ENCODE measurements at regions not wholly inside any gene's neighbourhood (a gene's known extent, or its start where the extent isn't known, plus 50 kb on each side); places are given as distances from the start of the nearest gene placed in this dataset.
"Not testable (repeated sequence)": the region's sequence is repeated elsewhere in the genome, so short reads cannot be mapped to it uniquely, and the experiment has no call there.

DNA sequence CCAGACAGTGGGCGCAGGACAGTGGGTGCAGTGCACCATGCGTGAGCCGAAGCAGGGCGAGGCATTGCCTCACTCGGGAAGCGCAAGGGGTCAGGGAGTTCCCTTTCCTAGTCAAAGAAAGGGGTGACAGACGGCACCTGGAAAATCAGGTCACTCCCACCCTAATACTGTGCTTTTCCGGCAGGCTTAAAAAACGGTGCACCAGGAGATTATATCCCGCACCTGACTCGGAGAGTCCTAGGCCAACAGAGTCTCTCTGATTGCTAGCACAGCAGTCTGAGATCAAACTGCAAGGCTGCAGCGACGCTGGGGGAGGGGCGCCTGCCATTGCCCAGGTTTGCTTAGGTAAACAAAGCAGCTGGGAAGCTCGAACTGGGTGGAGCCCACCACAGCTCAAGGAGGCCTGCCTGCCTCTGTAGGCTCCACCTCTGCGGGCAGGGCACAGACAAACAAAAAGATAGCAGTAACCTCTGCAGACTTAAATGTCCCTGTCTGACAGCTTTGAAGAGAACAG, 116.4 kb downstream of the CXCL12 start:
- not testable (repeated sequence) for DNase-seq (ENCODE audit: low read depth)

DNA sequence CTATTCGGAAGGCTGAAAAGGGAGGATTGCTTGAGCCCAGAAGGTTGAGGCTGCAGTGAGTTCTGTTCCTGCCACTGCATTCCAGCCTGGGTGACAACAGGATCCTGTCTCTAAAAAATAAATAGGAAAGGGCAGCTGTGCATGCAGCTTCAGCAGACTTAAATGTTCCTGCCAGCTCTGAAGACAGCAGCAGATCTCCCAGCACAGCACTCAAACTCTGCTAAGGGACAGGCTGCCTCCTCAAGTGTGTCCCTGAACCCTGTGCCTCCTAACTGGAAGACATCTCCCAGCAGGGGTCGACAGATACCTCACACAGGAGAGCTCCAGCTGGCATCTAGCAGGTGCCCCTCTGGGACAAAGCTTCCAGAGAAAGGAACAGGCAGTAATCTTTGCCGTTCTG, 117.9 kb downstream of the CXCL12 start:
- no peak for DNase-seq (ENCODE audit: low read depth)

DNA sequence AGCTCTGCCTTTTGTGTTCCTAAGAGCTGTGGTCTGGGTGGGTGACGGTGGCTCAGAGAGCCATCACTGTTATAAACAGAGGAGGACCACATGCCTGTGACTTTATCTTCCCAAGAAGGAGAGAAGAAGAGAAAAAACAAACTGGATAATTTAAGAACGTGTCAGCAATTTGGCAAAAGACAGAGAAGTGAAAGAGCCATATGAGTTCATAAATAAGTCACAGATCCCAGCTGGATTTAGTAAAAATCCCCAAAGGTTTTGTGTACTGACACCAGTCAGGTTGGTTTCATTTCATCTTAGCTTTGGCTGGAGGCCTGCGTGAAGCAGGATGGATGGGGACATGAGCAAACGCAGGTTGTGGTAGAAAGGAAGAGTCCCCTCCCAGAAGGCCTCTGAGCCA, 120.7 kb downstream of the CXCL12 start:
- DNase-seq (ENCODE audit: low read depth): no peak

DNA sequence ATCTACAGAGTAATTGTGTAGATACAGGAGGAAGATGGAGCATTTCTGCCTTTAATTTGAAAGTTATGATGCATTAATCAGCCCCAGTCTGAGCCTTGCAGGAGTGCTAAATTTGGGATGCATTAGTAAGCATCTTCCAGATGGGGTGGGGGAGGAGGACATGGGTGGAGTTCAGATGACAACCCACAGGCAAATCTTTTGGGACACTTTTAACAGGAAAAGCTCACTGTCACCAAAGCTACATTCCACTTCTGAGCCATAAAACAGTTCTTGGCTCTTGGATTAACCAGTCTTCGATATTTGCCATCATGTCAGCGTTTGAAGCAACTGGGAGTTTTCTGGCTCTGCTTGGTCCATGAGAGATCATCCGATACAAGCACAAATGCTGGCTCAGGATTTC, 121.1 kb downstream of the CXCL12 start:
- DNase-seq (ENCODE audit: low read depth): no peak

DNA sequence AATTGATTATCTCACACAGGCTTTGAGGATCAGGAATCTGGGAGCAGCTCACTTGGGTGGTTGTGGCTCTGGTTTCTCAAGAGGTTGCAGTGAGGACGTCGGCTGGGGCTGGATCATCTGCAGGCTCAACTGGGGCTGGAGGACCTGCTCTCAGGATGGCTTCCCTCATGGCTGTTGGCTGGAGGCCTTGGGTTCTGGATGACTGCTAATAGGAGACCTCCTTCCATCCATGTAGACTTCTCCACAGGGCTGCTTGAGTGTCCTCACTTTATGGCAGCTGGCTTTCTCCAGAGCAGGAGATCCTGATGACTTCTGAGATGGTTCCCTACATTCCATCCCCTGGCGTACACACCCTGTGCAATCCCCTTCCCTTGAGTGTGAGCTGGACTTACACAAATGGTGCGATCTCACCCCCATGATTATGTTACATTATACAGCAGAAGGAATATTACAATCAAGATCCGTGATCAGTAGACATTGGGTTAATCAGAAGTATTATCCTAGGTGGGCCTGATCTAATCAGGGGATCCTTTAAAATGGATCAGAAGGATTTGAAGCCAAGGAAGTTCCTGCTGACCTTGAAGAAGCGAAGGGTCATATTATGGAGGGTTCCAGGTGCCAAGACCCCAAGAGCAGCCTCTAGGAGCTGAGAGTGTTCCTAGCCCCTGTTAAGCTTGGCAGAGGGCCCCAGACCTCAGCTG, 122.2 kb downstream of the CXCL12 start:
- no peak for DNase-seq (ENCODE audit: low read depth)

DNA sequence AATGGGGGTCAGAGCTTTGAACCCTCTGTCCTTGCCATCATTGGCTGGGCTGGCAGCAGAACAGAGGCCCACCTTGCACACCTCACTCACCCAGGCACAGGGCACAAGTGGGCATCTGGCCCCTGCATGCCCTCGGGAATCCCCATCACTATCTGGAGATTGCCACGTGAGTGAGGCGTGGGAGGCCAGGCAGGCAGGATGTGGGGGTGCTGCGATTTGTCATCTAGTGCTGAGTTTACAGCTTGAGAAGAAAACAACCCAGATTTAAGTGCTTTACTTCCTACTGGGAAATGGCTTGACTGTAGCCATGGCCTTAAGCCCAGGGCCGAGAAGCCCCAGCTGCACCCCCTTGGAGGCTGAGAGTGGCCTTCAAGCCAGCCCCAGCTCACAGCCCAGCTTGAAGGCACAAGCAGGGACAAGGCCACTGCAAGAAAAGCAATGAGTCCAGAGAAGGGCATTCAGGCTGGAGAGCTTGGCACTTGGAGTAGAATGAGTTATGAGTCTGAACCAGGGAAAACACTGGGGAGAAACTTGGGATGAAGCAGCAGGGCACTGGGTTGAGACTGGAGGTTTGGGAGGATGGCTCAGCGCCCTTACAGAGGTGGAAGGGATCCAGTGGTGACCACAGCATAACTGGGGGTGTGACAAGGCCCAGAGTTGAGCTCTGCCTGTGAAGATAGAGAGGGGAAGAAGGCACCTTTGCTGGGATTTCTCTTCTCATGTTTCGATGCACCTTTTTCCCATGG, 123.0 kb downstream of the CXCL12 start:
- peak; percentile 67 for DNase-seq (ENCODE audit: low read depth)

DNA sequence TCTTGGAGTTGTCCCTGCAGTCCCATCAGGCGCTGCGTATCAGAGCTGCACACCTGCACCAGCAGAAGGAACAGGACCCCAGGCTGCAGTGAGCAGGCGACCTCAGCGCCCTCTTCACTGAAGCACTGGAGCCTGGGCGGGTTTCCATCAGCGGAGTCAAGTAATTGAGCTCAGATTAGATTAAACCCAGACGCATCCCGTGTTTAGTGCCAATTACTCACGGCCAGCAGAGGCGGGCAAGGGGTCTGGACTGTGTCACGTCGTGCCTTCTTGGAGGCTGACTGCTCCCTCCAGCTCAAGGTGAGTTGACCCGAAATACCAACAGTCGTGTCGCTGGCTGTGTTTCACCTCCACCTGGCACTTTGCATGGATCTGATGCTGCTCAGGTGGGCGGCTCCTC, 123.6 kb downstream of the CXCL12 start:
- DNase-seq (ENCODE audit: low read depth): no peak

DNA sequence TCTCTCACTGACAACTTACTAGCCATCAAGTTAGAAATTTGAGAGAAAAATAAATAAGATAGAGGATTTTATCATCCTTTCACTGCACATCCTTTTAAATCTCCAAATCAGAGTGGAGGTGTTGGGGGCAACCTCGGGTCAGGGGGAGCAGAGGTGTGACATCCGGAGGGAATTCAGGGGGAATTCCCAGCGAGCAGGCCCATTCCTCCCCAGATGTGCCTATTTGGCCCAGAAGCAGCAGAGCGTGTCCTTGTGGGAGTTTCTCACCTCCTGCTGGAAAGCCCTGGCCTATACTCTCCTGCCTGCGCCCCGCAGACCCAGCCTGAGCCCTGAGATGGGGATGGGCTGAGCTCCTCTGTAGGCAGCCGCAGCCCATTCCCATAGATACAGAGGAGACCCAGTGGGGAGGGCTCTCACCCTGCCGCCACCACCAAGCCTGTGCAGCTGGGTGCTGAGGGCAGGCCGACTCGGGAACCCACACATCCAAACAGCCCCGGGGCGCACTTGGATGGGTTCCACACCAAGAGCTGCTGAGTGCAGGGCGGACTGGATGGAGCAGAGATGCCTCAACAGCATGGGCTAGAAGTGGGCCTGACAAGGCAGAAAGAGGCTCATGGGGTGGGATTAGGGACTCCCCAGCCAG, 124.5 kb downstream of the CXCL12 start:
- DNase-seq (ENCODE audit: low read depth): no peak

DNA sequence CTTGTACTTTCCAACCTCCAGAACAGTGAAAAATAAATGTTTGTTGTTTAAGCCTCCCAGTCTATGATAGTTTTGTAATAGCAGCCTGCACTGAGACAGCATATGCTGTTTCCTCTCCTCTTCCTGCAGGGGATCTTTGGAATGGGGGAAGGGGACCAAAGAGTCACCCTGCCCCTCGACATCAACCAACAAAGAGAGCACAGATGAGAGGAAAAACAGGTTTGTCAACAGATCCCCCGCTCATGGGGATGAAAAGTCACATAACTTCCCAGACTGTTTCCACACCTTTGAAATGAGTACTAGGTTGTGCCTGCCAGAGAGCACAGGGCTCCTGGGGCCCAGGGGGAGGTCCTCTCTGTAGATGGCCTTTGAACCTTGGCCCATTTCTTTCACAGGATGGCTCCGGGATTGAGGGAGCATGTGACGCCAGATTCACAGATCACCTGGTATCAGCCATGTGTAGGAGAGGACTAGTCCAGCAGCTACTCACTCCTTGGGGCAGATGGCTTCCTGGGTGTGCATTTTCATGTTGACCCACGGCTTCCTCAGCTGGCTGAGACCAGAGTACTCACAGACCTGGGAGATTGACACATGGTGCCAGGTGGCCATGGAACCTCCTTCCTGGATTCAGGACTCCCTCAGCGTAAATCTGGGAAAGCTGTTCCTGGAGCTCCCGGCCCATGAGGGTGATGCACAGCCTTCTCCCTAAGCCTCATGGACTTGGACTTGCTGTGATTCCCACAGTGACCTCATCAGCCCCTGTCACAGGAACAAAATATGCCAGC, 125.6 kb downstream of the CXCL12 start:
- no peak for DNase-seq (ENCODE audit: low read depth)

DNA sequence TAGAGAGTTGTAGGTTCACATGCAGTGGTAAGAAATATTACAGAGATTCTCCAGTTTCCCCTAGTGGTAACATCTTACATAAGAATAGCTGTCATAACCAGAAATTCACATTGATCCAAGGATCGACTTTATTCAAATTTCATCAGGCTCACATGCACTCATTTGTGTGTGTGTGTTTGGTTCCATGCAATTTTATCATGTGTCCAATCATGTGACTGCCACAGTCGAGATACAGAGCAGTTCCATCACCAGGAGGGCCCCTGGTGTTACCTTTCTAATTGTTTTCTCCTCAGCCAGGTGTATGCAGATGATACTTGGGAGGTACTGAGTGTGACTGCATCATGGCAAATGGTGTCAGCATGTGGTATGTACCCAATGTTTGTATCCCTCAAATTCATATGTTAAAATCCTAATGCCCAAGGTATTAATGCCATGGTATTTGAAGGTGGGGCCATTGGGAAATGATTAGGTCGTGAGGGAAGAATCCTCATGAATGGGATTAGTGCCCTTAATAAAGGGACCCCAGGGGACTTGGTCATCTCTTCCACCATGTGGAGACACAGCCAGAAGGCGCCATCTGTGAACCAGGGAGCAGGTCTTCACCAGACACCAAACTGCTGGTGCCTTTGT, 126.3 kb downstream of the CXCL12 start:
- no peak for DNase-seq (ENCODE audit: low read depth)

DNA sequence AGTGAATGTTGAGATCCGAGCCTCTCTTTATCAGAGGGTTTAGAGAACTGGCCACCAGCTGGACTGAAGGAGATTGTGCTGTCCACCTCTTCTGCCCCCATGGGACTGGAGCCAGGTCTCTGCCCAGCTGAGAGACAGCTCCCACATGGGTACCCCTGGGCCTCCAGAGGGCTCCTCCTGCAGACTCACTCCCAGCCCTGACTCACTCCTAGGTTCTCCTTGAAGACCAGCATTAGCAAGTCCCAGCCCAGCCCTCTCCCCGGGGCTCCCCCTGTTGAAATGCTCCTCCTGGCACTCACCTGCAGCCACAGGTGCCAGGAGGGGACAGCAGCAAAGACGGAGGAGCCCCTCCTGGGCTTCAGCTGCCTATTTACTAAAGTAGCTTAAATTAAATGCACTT, 126.9 kb downstream of the CXCL12 start:
- no peak for DNase-seq (ENCODE audit: low read depth)

DNA sequence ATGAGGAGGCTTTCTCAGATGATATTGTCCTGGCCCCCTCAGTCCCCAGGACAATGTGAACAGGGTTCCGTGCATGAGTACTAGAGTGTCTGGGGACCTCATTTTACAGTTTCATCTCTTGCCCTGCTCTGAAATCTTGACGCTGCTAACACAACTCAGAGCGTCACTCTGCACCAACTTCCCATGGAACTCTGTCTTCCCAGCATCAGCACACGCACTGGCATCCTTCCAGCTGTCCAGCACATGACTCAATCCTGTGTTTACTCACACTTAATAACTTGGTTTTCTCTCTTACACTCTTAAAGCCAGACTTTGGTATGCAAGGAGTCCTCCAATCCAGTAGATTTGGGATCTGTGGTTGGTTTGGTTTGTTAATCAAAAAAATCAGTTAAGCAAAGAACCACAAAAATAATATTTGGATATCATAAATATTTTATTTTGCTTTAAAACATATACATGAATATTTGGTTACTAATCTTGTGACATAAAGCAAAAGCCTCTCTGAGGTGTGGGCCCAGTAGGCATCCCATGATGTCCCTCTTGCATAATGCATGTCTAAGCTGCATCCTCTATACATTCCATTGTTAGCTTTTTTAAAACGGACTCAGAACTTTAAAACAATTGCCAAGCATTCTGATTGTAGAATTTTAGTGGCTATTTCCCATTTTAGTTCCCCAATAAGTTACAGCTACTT, 131.0 kb downstream of the CXCL12 start:
- peak; percentile 87 for DNase-seq (ENCODE audit: low read depth)

DNA sequence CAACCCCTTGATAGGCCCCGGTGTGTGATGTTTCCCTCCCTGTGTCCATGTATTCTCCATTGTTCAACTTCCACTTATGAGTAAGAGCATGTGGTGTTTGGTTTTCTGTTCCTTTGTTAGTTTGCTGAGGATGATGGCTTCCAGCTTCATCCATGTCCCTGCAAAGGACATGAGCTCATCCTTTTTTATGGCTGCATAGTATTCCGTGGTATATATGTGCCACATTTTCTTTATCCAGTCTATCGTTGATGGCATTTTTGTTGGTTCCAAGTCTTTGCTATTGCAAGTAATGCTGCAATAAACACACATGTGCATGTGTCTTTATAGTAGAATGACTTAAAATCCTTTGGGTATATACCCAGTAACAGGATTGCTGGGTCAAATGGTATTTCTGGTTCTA, 132.3 kb downstream of the CXCL12 start:
- DNase-seq (ENCODE audit: low read depth): not testable (repeated sequence)

DNA sequence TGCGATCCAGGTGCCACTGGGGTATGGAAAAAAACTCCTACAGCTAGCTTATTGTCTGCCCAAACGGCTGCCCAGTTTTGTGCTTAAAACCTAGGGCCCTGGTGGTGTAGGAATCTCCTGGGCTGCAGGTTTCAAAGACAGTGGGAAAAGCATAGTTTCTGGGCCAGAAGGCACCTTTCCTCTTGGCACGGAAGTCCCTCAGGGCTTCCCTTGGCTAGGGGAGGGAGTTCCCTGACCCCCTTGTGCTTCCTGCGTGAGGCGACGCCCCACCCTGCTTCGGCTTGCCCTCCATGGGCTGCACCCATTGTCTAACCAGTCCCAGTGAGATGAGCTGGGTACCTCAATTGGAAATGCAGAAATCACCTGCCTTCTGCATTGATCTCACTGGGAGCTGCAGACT, 135.0 kb downstream of the CXCL12 start:
- DNase-seq (ENCODE audit: low read depth): not testable (repeated sequence)

DNA sequence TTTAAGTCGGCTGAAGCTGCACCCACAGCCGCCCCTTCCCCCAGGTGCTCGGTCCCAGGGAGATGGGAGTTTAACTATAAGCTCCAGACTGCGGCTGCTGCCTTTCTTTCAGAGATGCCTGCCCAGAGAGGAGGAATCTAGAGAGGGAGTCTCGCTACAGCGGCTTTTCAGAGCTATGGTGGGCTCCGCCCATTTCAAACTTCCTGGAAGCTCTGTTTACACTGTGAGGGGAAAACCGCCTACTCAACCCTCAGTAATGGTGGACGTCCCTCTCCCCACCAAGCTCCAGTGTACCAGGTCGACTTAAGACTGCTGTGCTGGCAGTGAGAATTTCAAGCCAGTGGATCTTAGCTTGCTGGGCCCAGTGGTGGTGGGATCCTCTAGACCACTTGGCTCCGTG, 135.4 kb downstream of the CXCL12 start:
- no peak for DNase-seq (ENCODE audit: low read depth)

DNA sequence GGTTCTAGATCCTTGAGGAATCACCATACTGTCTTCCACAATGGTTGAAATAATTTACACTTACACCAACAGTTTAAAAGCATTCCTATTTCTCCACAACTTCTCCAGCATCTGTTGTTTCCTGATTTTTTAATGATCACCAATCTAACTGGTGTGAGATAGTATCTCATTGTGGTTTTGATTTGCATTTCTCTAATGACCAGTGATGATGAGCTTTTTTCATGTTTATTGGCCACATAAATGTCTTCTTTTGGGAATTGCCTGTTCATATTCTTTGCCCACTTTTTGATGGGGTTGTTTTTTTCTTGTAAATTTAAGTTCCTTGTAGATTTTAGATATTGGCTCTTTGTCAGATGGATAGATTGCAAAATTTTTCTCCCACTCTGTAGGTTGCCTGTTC, 138.2 kb downstream of the CXCL12 start:
- DNase-seq (ENCODE audit: low read depth): not testable (repeated sequence)

DNA sequence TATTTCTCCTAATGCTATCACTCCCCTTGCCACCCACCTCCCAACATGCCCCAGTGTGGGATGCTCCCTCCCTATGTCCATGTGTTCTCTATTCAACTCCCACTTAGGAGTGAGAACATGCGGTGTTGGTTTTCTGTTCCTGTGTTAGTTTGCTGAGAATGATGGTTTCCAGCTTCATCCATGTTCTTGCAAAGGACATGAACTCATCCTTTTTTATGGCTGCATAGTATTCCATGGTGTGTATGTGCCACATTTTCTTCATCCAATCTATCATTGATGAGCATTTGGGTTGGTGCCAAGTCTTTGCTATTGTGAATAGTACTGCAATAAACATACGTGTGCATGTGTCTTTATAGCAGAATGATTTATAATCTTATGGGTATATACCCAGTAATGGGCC, 138.6 kb downstream of the CXCL12 start:
- not testable (repeated sequence) for DNase-seq (ENCODE audit: low read depth)

DNA sequence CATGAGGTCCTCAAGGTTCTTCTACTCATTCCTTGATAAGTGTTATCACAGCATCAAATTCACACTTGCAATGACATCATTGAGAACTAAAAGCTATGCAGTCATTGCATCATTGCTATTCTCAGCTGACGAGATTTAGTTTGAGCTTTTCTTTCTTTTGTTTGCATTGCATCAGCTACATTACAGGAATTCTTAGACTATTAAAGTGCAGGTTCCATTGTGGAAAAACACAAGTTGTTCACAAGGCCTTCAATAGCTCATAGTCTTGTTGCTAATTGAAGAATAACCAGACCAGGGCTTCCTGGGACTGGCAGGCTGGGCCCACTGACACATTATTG, 139.3 kb downstream of the CXCL12 start:
- DNase-seq (ENCODE audit: low read depth): no peak

DNA sequence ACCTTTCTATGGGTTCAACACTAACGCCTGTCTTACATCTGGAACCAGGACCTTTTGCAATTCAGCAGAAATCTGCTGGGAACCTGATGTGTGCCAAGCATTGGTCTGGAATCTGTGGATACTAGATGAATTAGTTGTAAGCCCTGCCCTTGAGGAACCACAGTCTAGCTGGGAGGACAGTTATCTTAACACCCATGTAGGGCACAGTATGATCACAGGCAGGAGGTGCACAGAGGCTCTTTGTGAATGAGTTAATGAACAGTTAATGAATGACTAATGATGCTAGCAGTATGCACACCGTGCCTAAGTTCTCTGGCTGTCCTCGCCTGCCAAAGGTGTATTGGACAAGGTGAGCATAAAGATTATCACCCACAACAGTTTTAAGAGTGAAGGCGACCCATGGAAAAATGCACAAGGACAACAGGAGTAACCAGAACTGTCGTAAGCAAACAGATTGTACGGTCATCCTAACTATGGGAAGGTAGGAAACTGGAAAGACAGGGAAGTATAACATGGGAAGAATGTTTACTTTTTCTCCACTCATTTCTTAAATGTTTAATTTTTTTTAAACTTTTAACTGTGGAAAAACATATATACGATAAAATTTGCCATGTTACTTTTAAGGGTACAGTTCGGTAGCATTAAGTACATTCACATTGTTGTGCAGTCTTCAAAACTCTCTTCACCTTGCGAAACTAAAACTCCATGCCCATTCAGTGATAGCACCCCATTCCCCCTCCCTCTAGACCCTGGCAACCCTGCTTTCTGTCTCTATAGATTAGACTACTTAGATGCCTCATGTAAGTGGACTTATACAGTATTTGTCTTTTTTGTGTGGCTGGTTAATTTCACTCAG, 139.9 kb downstream of the CXCL12 start:
- no peak for DNase-seq (ENCODE audit: low read depth)

DNA sequence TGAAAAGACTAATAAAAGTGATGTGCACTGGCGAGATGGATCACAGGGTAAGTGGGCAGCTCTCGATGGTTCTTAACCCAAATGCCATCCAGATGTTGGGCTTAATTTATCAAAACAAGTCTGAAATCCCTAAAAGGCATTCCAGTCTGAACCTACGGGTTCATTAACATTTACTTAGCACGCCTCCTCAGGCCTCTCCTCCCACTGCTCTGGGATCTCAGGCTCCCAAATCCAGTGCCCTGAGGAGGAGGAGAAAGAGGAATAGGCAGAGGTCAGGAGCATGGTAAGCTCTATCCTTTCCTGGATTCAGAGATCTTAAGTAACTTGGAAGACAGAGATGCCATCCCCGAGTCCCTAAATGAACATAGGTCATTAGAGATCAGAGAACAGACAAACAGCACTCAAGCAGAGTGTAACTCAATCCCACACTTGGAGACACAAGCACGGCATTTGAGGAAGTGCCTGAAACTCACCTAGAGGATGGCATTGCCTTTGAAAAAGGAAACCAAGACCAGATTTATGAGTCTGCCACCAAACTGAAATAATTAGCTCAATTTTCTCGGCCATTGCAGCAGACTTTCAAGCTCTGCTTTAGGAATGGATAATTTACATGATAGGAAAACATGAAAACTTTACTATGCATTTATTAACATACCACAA, 140.9 kb downstream of the CXCL12 start:
- no peak for DNase-seq (ENCODE audit: low read depth)
